Bronchial epithelial cell (primary cell): ENCODE measurements at regions not wholly inside any gene's neighbourhood (a gene's known extent, or its start where the extent isn't known, plus 50 kb on each side); places are given as distances from the start of the nearest gene placed in this dataset.

Source experiments
- DNase-seq: peaks from one replicate; pipeline ENCODE4 v3.0.0-alpha.2; 2010; ENCODE audit warnings: low read depth
- FAIRE-seq: peaks from 2 replicates; lab custom pipeline; 2011; peaks lifted over from hg19 to GRCh38; lab: Jason Lieb, UNC
- H3K27me3 ChIP-seq: 2 replicates; pipeline ENCODE4 v1.5.1; 2011; ENCODE audit warnings: low read length; ENCODE audit not compliant: control insufficient read depth, insufficient read depth
- H3K36me3 ChIP-seq: 2 replicates; pipeline ENCODE4 v1.5.1; 2011; ENCODE audit warnings: low read length; ENCODE audit not compliant: control insufficient read depth, insufficient read depth
- H3K4me3 ChIP-seq: 2 replicates; pipeline ENCODE4 v1.5.1; 2011; ENCODE audit warnings: mild to moderate bottlenecking, low read depth, low read length, control low read depth
- TF ChIP-seq, protein P1 (sequence below): IDR thresholded peaks from 2 replicates; pipeline ENCODE4 v1.5.1; 2011; ENCODE audit warnings: mild to moderate bottlenecking, moderate library complexity, low read length, control low read depth, inconsistent platforms; ENCODE audit not compliant: insufficient read depth, severe bottlenecking

DNA sequence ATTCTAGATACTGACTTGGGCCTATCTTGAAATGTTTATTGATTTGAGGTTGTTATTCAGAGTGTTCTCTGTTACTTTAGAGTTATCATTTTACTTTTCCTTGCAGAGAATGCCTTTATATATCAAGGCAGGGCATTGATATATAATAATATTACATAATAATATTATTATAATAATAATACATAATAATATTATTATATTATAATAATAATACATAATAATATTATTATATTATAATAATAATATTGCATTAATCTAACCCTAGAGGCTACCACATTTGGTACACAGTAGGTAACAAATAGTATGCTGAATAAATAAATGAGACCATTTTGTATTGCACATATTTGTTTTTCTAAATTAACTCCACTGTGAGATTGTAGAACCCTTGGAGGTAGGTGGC lies 216.3 kb downstream of the EFHB start:
- no peaks in the 10 kb centered on the region for H3K27me3 ChIP-seq
- no peaks in the 10 kb centered on the region for H3K36me3 ChIP-seq
- TF ChIP-seq, protein P1, sequence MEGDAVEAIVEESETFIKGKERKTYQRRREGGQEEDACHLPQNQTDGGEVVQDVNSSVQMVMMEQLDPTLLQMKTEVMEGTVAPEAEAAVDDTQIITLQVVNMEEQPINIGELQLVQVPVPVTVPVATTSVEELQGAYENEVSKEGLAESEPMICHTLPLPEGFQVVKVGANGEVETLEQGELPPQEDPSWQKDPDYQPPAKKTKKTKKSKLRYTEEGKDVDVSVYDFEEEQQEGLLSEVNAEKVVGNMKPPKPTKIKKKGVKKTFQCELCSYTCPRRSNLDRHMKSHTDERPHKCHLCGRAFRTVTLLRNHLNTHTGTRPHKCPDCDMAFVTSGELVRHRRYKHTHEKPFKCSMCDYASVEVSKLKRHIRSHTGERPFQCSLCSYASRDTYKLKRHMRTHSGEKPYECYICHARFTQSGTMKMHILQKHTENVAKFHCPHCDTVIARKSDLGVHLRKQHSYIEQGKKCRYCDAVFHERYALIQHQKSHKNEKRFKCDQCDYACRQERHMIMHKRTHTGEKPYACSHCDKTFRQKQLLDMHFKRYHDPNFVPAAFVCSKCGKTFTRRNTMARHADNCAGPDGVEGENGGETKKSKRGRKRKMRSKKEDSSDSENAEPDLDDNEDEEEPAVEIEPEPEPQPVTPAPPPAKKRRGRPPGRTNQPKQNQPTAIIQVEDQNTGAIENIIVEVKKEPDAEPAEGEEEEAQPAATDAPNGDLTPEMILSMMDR, result no peak
- FAIRE-seq, result no peak
- DNase-seq, result no peak
- H3K4me3 ChIP-seq, result no peak overlapping the region

DNA sequence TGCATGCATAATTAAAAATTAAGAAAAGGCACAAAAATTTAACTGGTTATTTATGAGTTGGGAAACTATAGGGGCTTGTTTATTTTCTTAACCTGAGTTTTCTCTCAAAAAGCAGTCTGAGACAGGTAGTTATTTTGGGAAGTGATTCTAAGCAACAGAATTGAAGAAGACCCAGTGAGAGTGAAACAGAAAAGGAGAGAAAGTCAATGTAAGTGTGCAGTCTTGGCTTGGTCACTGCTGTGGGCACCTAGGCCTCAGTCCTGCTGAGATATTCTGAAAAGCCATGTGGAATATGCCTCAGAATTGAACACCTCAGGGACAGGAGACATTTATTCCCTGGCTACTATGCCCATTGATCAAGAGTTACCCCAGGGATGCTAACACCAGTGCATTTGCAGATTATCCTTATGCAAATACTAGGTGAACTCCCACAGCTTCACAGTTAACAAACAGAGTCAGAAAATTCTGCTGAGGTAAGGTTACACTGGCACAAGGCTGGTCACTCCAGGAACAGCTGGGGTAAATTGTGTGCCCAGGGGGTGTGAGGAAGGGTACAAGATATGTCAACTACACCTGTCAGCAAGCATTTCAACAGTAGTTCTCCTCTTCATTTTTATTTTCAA lies 222.7 kb downstream of the EFHB start:
- no peak for DNase-seq
- no peaks in the 10 kb centered on the region for H3K36me3 ChIP-seq
- no peak for FAIRE-seq
- H3K27me3 ChIP-seq, result no peaks in the 10 kb centered on the region
- no peak overlapping the region for H3K4me3 ChIP-seq
- TF ChIP-seq, protein P1, result no peak

DNA sequence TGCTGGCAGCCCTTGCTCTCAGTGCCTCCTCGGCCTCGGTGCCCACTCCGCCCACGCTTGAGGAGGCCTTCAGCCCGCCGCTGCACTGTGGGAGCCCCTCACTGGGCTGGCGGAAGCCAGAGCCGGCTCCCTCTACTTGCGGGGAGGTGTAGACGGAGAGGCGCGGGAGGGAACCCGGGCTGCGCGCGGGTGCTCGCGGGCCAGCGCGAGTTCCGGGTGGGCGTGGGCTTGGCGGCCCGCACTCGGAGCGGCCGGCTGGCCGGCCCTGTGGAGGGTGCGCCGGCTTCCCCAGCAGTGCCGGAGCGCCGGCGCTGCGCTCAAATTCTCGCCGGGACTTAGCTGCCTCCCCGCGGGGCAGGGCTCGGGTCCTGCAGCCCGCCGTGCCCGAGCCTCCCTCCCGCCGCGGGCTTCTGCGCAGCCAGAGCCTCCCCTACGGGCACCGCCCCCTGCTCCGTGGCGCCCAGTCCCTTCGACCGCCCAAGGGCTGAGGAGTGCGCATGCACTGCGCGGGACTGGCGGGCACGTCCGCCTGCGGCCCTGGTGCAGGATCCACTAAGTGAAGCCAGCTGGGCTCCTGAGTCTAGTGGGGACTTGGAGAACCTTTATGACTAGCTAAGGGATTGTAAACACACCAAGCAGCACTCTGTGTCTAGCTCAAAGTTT lies 231.5 kb downstream of the EFHB start:
- no peaks in the 10 kb centered on the region for H3K36me3 ChIP-seq
- DNase-seq, result no peak
- no peak for FAIRE-seq
- H3K27me3 ChIP-seq, result no peaks in the 10 kb centered on the region
- TF ChIP-seq, protein P1, result no peak
- no peak overlapping the region for H3K4me3 ChIP-seq

DNA sequence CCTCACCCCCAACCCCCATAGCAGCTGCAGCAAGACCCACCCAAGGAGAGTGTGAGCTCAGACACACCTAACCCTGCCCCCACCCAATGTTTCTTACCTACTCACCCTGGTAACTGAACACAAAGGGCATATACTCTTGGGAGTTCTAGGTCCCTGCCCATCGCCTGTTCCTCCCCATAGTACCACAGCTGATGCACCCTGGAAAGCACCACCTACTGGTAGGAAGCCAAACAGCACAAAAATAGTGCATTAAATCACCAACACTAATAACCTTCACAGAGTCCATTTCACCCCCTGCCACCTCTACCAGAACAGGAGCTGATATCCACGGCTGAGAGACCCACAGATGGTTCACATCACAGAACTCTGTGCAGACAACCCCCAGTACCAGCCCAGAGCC lies 245.2 kb downstream of the EFHB start:
- no peak for FAIRE-seq
- no peaks in the 10 kb centered on the region for H3K27me3 ChIP-seq
- H3K4me3 ChIP-seq, result no peak overlapping the region
- DNase-seq, result no peak
- no peaks in the 10 kb centered on the region for H3K36me3 ChIP-seq
- TF ChIP-seq, protein P1, result no peak

DNA sequence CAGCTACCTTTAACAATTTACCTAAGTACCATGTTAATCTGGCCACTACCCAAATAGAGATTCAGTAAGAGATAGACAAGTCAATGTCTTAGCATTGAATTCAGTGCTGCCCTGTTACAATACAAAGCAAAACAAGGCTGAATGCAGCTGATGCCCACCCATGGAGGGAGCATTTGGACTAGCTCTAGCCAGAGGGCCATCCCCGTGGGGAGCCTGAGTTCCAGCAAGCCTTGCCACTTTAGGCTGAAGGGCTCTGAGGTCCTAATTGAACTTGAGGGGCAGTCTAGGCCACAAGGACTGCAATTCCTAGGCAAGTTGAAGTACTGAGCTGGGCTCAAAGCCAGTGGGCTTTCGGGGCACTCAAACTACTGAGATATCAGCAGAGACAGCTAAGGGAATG lies 265.9 kb downstream of the EFHB start:
- no peak overlapping the region for H3K4me3 ChIP-seq
- H3K27me3 ChIP-seq, result peaks cover 1% of the 10 kb centered on the region
- DNase-seq (no peak), FAIRE-seq (no peak)
- no peaks in the 10 kb centered on the region for H3K36me3 ChIP-seq
- TF ChIP-seq, protein P1, result no peak

DNA sequence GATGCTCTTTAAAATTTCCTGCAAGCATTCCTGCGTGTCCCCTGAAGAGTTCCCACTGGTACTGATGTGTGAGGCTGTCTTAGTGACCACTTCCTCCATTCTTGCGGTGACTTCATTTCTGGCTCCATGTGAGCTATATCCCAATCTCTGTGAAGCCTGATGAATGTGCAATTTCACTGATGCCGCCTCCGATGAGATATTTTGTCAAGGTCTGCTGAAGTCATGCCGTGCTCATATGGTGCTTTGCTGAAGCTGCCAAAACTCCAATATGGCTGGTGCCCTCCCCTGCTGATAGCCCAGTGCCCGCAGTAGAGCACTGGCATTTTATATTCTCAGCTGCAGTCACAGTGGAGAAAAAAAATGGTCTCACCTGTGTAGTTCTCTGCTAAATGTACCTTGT lies 271.5 kb downstream of the EFHB start:
- H3K4me3 ChIP-seq, result no peak overlapping the region
- TF ChIP-seq, protein P1, result no peak
- DNase-seq (no peak), FAIRE-seq (no peak)
- H3K27me3 ChIP-seq, result no peaks in the 10 kb centered on the region
- H3K36me3 ChIP-seq, result no peaks in the 10 kb centered on the region
